ENCODE measurements at regions not wholly inside any gene's neighbourhood (a gene's known extent, or its start where the extent isn't known, plus 50 kb on each side); places are given as distances from the start of the nearest gene placed in this dataset.
"Not testable (repeated sequence)": the region's sequence is repeated elsewhere in the genome, so short reads cannot be mapped to it uniquely, and the experiment has no call there.

DNA sequence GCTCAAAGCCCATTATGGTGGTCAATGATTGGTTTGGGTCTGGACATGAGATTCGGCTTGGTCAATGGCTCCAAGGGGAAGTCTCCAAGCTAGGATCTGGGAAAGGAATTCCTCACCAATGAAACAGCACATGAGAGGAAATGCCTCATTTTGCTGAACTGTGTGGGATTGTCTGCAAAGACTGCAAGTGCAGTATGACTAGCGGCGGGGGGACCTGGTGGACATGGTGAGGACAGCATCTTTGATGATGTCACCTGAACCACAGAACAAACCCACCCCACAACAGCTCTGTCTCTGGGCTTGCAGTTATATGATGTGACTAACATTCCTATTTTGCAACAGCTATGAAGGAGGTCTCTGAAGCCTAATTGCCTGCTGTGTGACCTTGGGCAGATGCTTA is 50.6 kb upstream of the NKD1 start:
- DNase-seq (ENCODE audit: low read depth) = peak; percentile 71

DNA sequence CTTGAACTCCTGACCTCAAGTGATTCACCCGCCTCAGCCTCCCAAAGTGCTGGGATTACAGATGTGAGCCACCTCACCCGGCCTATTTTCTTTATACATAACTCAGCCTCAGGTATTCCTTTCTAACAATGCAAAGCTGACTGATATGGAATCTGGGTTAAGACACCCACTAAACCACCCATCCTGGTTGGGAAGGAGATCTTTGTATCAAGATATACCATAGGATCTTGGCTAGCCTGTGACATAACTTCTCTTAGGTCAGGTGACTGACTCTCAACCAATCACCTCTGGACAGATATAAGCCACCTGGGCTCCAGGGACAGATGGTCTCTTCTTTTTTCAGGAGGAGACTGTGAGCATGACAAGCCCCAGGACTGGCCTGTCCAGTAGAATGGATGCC is 51.2 kb upstream of the NKD1 start:
- DNase-seq (ENCODE audit: low read depth) = no peak

DNA sequence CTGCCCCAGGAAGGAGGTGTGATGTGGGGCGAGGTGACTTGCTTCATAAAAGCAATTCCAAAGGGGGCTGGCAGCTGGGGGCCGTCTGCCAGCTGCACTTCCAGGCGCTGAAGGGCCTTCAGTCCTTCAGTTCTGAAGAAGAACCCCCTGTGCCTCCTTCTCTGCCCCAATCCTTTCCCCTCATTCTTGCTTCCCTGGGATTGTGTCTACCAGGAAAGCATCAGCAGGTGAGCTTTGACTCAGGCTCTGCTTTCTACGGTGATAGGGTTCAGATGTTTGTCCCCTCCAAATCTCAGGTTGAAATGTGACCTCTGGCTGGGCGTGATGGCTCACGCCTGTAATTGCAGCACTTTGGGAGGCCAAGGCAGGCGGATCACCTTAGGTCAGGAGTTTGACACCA is 52.5 kb upstream of the NKD1 start:
- no peak for DNase-seq (ENCODE audit: low read depth)

DNA sequence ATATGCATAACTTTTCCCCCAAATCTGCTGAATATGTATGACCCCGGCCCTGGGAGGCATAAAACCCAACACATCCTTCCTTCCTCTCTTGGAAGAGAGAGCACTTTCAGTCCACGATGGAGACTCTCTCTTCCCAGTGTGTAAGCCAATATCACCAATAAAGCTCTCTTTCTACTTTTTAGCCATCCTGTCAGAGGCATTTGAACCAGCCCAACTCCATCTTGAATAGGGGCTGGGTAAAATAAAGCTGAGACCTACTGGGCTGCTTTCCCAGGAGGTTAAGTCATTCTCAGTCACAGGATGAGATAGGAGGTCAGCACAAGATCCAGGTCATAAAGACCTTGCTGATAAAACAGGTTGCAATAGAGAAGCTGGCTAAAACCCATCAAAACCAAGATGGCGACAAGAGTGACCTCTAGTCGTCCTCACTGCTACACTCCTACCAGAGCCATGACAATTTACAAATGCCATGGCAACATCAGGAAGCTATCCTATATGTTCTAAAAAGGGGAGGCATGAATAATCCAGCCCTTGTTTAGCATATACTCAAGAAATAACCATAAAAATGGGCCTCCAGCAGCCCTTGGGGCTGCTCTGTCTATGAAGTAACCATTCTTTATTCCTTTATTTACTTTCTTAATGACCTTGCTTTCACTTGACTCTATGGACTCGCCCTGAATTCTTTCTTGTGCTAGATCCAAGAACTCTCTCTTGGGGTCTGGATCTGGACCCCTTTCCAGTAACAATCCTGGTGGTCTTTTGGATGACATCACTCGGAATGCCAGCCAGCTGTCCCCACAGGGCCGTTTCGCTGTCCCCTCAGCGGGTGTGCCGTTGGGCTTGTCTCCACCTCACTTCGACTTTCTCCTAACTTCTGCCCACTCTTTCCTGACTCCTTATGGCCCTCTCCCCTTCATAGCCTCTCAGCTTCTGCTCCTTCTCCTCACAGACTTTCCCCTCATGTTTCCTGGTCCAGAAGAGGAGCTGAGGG is 53.4 kb upstream of the NKD1 start:
- no peak for DNase-seq (ENCODE audit: low read depth)

DNA sequence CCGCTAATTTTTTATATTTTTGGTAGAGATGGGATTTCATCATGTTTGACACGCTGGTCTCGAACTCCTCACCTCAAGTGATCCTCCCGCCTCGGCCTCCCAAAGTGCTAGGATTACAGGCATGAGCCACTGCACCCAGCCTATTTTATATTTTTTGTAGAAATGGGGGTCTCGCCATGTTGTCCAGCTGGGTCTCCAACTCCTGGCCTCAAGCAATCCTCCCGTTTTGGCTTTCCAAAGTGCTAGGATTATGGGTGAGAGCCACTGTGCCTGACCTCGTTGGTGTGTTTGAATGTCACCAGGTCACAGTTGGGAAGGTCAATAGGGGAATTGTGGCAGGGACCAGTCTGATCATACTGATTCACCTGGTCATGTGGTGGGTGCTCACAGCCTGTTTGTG is 56.7 kb upstream of the NKD1 start:
- DNase-seq (ENCODE audit: low read depth) = no peak

DNA sequence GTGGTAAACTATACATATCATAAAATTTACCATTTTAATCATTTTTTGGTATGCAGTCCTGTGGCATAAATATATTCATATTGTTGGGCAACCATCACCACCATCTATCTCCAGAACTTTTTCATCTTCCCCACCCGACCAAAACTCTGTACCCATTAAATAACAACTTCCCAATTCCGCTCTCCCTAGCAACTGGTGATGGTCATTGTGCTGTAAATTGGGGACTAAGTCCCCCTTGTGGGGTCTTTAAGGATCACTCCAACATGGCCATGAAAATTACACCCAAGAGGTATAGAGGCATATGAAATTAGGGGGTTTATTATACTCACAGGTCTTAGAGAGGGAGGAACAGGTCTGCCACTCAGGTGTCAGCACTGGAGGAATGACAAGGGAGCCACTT is 57.4 kb upstream of the NKD1 start:
- DNase-seq (ENCODE audit: low read depth) = no peak

DNA sequence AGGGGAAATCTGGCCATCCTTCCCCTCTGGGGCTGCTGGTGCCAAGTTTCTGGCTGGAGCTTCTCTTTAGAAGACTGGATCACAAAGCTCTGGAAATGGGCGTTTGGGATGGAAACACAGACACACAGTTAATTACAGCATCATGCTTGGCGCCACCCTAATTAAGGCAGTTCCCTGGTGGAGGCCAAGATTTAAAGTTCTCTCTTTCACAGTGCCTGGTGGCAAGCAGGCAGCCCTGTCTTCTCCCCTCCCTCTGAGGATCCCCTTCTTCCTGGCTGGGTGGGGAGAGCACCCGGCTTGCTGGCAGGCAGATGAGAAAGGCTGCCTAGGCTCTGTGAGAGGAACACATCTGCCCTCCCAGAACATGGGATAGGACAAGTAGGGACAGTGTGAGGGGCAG is 59.0 kb upstream of the NKD1 start:
- DNase-seq (ENCODE audit: low read depth) = no peak

DNA sequence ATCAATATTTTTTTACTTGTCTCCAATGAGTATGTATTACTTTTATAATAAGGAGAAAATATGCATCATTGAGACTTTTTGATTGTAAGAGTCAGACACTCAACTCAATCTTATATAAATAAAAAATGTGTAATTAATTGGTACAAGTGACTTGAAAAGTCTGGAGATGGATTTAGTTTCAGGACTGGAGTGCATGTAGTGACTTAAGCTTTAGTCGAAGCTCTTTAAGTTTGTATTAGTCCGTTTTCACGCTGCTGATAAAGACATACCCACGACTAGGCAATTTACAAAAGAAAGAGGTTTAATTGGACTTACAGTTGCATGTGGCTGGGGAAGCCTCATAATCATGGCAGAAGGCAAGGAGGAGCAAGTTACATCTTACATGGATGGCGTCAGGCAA is 60.7 kb upstream of the NKD1 start:
- DNase-seq (ENCODE audit: low read depth) = no peak

DNA sequence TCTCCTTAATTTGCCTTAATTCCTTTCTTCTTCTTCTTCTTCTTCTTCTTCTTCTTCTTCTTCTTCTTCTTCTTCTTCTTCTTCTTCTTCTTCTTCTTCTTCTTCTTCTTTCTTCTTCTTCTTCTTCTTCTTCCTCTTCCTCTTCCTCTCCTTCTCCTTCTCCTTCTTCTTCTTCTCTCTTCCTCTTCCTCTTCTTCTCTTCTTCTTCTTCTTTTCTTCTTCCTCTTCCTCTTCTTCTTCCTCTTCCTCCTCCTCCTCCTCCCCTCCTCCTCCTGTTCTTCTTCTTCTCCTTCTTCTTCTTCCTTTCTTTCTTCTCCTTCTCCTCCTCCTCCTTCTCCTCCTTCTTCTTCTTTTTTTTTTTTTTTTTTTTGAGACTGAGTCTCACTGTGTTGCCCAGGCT is 62.0 kb upstream of the NKD1 start:
- not testable (repeated sequence) for DNase-seq (ENCODE audit: low read depth)

DNA sequence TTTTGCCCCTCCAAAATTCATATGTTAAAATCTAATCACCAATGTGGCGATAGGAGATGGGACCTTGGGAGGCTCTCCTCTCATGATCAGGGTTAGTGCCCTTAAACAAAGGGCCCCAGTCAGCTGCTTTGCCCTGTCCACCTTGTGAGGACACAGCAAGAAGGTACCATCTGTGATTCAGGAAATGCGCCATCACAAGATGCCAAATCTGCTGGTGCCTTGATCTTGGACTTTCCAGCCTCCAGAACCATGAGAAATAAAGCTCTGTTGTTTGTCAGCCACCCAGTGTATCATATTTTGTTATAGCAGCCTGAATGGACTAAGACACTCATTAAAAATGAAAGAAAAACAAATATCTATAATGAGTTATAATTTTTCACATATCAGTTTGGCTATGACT is 63.0 kb upstream of the NKD1 start:
- no peak for DNase-seq (ENCODE audit: low read depth)

DNA sequence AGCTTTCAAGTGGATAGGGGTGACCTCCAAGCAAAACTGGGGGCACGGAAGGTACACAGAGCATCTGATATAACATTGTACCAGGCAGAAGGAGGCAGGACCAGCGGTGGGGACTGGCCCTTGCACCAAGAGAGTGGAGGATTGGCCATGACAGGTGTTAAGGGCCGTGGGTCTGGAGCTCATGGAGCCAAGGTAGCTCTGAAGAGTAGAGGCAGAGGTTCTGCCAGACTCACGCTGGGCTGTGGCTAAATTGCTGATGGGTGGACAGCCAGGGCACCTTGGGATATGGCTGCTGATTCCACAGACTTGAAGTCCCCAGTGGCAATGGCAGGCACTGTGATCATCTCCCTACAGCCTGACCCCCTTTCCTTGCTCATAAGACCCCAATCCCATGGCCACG is 65.9 kb upstream of the NKD1 start:
- no peak for DNase-seq (ENCODE audit: low read depth)

DNA sequence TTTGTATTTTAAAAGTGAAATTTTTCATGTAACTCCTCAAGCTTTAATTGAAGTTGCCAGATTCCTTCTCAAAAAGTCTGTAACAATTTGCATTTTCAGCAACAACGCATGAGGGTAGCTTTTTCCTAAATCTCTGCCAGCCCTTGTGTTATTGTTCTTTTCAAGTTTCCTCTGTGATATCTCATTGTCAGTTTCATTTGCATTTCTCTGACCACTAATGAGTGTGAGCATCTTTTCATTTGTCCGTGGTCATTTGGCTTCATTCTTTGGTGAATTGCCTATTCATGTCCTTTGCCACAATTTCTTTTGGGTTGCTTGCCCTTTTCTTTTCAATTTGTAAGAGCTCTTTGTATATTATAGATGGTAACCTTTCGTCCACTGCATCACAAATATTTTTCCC is 68.0 kb upstream of the NKD1 start:
- no peak for DNase-seq (ENCODE audit: low read depth)

DNA sequence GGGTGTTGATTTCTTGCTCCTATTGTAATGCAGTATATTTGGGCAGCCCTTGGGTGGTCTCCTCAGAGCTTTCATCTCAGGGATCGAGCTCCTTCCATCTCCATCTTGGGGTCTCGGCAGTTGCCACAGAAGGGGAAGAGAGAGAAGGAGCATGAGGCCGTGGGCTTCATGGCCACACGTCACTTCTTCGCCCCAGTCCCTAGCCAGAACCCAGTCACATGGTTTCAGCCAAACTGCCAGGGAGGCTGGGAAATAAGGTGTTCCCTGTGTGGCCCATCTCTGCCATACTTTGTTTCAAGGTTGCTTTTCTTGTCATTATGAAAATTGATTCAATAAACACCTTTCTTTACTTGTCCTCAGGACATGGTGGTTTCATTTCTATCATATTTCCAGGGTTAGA is 68.4 kb upstream of the NKD1 start:
- DNase-seq (ENCODE audit: low read depth) = no peak

DNA sequence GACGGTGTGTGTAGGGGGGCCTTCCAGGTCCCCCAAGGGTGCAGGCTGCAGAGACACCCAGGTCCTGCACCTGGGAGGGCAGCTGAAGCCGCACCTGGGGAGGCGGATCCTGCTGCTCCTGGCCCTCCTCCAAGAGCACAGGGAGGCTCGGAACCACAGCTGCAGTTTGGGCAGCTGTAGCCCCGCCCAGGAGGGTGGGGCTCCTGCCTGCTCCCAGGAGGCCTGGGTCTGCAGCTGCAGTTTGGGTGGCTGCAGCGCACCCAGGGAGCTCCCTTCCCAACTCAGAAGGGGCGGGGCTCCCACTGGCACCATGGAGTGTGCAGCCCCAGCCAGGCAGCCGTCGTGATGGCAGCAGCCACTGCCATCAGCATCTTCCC is 69.4 kb upstream of the NKD1 start:
- DNase-seq (ENCODE audit: low read depth) = no peak

DNA sequence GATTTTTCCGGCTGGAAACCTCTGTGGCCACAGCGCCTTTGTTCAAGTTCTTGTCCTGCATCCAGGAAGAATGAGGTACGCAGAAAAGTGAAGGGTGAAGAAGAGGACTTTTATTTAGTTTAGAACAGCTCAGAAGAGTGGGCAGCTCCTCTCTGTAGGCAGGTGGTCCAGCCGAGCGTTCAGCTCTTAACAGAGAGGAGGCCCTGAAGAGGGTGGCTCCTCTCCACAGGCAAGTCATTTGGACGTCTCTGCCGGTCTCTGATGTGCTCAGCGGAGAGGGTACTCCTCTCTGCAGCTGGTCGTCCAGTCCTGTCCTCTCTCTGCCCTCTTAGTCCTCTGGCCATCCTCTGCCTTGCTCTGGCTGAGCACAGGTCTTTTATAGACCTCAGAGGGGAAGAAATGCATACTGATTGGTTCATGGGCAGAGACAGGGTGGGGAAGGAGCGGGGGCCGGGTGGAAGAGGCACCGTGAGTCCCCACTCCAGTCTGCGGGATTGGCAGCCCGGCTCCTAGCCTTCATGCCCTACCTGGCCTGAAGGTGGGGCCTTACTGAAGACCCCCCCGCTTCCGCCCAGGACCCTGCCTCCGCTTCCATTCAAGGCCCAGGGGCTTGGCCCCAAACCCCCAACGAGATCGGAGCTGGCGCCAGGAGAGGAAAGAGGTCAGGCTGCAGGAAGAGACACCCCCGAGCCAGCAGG is 70.0 kb upstream of the NKD1 start:
- DNase-seq (ENCODE audit: low read depth) = no peak

DNA sequence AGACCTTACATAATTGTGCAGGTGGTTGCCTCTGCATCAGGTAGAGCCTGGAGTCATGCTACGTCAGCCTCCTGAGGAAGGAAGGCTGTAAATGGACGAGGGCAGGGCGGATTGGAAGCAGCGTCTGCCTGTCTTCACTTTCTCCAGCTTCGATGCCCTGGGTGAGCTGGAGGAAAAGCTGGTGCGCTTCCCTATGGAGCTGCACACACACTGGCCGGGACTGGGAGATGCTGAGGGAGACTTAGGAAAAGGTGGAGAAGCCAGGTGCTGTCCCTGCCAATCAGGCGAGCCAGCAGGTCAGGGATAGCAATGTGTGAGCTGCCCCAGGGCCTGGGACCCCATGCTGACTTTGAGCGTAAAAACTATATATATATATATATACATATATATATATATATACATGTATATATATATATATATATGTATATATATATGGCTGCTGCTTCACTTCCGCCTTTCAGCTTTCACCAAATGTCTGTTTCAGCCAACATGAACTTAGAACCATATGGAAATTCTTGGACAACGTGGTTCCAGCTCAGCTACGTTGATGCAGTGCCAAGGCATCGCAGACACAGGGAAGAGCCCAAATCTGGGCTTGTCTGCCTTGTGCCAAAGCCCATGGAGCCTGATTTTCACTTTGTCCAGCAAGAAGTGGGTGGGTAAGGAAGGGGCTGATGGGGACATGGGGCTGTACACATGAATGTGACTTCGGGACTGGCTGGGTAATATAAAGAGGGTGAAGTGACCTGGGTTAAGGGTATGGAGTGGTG is 71.5 kb upstream of the NKD1 start:
- DNase-seq (ENCODE audit: low read depth) = no peak

DNA sequence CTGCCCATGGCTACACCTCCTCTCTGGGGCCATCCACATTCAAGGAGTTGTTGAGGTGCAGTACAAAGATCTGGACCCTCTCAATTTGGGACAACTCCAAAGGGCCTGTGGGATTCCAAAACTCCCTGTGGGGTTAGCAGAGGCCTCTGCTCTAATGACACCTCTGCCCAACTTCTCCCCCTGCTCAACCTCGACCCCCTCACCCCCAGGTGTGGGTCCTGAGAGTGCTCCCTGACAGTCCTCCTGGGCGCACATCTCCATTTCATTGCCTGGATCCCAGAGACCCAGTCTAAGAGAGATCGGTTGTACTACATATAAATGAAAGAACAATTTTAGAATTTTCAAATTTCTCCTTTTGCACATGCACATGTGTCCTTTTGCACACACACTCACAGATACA is 73.0 kb upstream of the NKD1 start:
- no peak for DNase-seq (ENCODE audit: low read depth)

DNA sequence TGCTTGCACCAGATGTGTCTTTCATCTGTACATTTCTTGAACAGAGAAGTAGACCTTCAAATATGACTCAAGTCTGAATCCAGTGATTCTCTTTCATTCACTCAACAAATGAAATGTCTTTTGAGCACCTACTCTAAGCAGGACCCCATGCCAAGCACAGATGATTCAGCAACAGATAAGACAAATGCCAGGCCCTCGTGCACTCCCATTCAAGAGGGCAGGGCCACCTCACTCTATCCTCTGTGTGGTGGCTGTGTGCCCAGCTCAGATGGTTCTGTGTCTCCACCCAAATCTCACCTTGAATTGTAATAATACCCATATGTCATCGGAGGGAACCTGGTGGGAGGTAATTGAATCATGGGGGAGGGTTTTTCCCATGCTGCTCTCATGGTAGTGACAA is 74.1 kb upstream of the NKD1 start:
- no peak for DNase-seq (ENCODE audit: low read depth)

DNA sequence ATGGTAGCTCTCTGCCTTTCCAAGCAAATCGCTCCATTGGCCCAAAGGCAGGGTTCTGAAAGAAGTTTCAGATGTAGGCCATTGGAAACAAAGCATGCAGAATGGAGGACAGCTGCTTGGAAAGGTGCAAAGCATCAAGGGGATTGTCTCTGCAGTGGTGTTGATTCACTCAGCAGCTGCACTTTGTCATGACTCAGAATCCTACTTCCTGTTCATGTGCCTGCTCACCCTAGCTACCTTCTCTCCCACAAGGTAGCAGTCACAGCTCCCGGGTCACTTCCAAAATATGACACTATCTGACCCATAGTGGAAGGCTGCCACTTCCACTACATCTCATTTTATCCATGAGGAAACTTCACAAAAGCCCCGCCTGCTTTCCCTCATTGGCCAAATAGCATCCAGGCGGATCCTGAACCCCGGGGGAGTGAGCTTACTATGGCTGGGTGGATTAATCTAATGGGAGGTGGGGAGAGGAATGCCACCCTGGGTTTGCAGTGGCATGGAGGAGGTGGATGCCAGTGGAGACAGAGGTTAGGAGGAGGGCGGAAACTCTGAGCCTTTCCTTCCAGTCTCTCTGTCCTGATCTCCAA is 74.7 kb upstream of the NKD1 start:
- no peak for DNase-seq (ENCODE audit: low read depth)

DNA sequence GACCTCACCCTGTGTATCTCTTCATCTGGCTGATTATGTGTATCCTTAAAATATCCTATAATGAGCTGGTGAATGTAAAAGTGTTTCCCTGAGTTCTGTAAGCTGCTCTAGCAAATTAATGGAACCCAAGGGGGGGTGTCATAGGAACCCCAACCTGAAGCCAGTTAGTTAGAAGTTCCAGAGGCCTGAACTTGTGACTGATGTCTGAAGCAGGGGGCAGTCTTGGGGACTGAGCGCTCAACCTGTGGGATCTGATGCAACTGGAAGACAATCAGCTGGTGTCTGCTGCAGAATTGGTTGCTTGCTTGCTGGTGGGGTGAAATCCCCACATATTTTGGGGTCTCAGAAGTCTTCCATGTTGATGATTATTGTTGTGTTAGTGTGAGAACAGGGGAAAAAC is 75.7 kb upstream of the NKD1 start:
- DNase-seq (ENCODE audit: low read depth) = no peak

DNA sequence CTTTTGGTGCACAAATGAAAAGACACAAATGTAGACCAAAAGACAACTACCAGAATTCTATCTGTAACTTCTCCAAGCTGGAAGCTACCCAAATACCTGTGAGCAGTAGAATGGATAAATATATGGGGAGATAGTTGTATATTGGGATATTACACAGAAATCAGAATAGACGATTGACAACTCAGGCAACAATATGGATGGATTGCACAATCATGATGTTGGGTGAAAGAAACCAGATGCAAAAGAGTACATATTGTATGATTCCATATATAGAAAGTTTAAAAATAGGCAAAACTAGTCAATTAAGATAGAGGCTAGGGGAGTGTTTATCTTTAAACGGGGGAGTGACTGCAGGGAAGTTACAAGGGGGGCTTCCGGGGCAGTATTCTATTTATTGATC is 77.5 kb upstream of the NKD1 start:
- DNase-seq (ENCODE audit: low read depth) = no peak

DNA sequence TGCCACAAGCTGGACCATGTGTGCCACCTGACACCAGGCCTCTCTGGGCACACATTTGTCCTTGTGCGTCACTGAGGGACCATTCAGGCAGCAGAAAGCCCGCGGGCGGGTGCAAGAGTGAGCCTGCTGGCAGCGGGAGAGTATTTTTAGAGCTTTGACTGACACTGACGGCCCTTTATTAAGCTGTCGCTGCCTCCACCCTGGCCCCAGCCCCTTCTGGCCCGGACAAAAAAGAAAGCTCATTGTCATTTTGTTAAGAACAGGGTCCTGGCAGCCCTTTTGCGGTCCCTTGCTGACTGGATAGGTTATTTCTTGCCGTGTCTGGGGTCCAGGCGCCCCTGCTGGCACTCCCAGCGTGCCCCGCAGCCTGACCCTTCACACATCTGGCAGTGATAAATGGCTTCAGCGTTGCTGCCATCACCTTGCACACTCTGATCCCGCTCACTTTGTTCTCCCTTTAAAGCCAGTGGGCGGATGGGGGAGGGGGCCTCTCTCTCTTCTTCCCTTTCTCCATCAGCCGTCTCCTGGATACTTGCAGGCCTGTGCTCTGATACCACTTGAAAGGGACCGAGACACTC is 78.4 kb upstream of the NKD1 start:
- no peak for DNase-seq (ENCODE audit: low read depth)

All from EH (cell line).